ENCODE measurements at regions not wholly inside any gene's neighbourhood (a gene's known extent, or its start where the extent isn't known, plus 50 kb on each side); places are given as distances from the start of the nearest gene placed in this dataset.
"Not testable (repeated sequence)": the region's sequence is repeated elsewhere in the genome, so short reads cannot be mapped to it uniquely, and the experiment has no call there.

DNA sequence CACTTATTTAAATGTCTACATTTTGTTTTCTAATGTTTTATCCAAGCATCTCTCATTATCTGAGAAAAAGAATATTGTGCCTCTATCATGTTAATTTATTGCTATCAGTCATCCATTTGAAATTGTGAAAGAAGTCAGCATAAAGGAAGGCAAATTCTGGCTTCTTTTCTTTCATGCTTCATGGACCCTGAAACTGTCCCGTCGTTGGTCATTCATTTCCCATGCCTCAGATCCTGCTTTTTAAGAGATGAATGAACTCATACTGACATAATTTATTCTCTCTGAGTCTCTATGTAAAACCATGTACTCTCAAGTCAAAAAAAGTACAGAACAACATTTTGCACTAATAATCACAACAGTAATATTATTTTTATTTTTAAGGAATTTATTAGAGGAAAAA lies 2512.0 kb downstream of the PCDH9 start:
- intact Hi-C loops (cut with micrococcal nuclease), result no loop called here

DNA sequence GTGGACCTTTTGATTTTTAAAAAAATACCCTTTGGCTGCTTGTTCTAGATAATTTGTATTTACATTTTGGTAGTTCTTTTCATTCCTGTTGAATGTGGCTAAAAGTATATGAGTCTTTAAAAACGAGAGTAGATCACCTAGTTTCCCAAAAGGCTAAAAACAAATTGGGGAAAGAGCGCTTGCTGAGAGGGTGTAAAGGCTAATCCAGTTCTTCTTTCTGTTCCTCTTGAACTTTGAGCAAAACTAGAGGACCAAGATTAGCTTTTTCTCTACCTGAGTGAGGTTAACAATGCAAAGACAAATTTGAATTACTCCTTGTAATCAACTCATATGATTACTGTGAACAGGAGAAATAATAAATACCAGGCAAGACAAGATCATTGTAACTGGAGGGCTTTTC lies 2513.2 kb downstream of the PCDH9 start:
- intact Hi-C loops (cut with micrococcal nuclease), result no loop called here

DNA sequence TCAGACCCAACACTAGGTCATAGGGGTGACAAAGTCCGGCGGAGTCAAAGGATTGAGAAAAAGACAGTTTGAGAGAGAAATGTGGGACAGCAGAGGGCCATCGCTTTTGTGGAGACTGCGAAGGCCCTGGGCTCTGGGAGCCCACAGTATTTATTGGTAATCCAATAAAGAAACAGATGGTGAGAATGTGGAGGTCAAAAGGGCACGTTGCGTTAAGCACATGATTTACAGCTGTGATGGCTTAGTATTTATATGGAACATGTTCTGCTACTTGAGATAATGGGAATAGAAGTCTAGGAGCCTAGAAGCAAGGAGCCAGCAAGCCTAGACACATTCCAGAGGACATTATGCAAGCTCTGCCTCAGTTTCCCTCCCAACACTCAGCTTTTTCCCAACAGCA lies 2521.1 kb downstream of the PCDH9 start:
- intact Hi-C loops (cut with micrococcal nuclease), result no loop called here

DNA sequence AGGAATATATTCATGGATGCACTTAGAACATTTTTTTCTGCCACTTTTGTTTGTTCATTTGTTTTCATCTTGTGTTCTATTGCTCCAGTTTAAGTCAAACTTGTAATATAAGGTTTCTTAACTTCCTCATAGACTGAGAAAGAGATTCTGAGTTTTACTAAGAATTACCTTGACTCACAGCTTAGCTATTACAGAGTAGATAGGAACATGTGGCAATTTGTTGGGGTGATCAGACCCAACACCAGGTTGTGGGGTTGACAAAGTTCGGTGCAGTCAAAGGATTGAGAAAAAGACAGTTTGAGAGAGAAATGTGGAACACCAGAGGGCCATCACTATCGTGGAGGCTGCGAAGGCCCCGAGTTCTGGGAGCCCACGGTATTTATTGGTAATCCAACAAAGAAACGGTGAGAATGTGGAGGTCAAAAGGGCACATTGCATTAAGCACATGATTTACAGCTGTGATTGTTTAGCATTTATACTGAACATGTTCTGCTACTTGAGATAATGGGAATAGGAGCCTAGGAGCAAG lies 2526.0 kb downstream of the PCDH9 start:
- intact Hi-C loops (cut with micrococcal nuclease), result no loop called here

DNA sequence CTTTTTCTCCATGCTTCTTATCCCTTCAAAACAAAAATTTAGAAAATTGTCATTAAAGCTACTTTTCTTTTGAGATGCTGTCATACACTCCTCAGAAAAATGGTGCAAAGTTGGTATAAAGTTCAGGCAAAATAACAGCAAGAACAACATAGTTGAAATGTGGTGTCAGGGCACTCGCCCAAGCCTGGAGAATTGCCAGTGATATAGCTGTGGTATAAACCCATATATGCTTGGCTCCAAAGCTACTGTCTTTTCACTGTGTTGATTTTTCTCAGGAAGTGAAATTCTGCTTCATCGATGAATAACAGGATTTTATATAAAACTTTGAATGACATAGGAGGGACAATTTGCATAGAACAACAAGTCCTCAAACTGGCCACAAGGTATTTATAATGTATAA lies 2532.9 kb downstream of the PCDH9 start:
- intact Hi-C loops (cut with micrococcal nuclease), result no loop called here

DNA sequence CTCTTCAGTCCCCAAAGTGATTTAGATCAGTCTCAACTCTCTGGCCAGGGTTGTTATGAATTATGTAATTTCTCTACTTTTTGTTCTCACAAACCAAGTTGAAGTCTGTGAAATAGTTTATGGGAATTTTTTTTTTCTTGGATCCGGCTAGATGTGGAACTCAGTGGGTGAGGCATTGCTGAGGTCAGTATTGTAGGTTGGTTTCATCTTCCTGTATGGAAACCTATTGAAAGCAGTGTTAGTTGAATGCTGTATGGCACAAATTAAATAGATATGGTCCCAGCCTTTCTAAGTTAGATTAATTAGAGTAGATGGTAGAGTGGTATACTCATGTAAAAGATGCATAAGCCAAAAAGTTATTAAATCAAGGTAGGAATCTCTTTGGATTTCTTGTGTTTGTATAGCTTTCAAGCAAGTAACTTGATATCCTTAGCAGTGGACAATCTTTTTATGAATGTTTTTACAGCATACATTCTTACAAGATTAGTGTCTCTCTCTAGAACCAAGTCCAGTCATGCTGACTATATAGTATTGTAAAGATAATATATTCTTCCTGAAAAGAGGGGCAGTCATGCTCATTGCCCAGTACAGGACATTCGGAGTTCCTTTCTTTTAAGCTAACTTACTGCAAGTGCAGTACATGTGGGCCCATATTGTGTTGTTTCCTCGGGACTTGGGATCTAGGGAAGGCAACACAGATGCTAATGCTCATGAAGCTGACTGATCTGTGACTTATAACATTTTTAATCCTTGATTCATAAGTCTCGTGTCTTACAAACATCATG lies 2541.1 kb downstream of the PCDH9 start:
- intact Hi-C loops (cut with micrococcal nuclease), result no loop called here

DNA sequence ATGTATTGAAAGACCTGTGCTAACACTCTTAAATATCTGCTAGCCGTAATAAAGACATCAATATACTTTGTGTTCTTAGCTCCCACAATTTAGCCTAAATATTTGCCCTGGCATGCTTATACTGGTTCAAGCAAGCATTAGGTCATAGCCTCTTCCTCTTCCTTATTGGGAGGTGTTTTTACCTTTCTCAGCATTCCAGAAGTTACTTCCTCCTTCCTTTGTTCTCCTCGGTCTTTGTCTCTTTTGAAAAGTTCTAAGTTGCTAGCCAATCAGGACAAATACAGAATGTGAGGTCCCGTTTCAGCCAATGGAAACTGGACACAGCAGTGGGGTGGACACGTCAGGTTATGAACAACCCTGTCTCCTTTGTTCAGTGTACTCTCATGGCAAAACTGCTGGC lies 2543.6 kb downstream of the PCDH9 start:
- intact Hi-C loops (cut with micrococcal nuclease), result not testable (repeated sequence)

DNA sequence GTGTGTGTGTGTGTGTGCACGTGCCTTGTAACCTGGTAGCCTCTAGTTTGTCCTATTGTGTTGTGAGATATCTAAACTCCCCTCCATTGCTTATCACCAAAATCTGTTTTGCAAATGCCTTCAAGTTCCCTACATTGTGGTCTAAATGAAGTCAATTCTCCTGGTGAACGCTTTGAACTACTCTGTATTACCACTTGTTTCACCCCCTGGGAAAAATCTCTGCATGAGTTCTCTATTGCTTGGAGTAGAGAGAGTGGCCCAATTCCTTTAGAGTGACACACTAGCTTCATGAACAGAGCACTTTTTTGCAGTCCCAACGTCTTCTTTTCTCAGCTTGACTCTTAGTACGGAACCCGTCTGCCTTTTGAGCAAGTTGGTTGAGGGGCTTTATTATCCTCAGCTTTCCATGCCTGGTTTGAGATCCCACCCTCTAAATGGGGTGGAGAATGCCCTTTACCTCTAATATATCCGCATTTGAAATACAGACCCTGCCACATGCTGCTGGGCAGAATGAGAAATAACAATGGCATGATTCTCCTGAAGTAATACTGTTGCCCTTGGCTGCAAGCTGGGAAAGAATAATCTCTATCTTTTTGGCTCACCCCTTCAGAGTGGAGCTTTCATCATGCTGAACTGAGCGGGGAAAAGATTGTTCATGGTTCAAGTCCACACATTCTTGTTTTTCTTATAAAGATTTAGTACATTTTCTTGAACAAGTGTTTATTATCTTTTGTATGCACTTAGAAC lies 2545.3 kb downstream of the PCDH9 start:
- intact Hi-C loops (cut with micrococcal nuclease), result no loop called here

DNA sequence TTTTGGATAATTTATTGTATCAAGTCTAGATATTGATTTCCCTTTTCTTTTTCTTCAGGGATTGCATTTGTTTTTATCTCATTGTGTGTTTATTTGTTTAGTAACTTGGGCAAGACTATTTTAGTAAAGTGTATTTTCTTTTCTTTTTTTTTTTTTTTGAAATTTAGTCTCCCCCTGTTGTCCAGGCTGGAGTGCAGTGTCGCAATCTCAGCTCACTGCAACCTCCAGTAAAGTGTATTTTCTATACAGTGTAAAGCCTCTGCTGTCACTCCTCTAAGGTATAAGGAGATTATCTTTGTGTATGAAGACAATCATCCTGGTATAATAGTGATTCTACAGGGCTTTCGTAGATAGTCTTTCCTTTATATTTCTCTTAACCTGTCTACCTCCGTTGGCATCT lies 2546.0 kb downstream of the PCDH9 start:
- intact Hi-C loops (cut with micrococcal nuclease), result no loop called here

DNA sequence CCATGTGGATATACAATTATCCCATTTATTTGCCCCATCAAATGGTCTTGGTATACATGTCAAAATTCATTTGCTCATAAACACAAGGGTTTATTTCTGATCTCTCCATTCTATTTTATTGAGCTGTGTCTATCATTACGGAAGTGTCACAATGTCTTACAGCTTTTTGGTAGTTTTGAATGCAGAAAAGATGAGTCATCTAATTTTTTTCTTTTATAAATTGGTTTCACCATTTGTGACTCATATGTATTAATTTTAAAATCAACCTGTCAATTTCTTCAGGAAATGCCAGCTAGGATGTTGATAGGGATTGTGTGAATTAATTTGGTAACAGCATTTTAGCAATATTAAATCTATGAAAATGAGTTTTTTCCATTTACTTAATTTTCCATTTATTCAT lies 2549.4 kb downstream of the PCDH9 start:
- intact Hi-C loops (cut with micrococcal nuclease), result no loop called here

DNA sequence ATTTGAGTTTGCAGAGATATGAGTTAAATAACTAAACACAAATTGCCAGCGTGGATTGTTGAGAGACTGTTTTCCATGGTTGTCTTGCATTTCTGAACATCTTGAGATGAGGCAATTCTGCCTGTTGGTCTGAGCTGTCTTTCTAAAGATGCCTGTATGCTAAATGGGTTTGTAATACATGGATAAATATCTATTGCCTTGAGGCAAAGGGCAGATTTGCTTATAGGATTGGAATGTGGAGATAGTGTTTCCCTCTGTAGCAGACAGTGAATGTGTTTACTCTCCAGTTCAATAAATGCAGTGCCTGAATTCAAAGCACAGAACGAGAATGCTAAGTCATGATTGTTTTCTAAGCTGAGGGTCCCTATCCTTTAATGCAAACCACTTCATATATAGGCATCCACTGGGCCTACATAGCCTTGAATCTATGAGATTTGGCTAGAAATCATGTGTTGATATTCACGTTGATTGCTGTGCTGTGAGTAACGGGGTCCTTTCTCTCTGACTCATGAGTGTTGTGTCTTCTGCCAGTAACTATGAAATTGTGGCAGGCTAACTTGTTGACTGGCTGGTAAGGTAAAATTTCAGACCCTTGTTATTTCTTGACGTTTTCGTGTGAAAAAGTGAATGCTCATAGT lies 2554.8 kb downstream of the PCDH9 start:
- intact Hi-C loops (cut with micrococcal nuclease), result no loop called here

DNA sequence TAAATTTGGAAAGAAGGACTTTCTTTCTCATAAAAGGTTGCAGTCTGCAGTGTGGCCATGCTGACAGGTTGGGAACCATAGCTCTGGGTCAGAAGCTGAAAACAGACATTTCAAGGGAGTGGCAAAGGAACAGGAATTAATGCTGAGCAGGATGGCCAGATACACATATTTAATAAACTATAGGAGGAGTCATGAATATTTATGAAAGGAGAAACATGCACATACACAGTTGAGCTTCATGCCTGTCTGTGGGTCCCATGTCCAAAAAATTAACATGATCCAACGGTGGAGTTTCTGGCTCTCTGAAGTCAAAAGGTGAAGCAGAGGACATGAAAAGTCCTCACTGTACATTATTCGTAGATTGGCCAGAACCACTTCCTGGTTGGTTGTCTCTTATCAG lies 2556.0 kb downstream of the PCDH9 start:
- intact Hi-C loops (cut with micrococcal nuclease), result no loop called here

DNA sequence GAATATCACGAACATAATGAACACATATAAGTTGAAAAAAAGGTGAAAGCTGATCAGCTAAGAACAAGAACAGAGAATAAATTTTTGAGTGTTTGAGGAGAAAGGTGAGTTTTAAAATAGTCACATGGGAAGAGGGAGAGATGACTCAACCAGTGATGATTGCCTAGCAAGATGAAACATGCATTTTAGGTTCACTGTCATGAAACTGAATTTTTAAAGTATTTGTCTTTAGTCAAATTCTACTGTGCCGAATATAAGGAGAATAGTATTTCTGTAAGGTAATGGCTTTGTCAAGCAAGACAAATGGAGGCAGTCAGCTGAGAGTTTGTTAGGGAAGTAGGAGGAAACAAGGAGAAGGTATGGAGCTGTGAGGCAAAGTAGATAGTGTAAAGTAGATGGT lies 2557.4 kb downstream of the PCDH9 start:
- intact Hi-C loops (cut with micrococcal nuclease), result no loop called here

DNA sequence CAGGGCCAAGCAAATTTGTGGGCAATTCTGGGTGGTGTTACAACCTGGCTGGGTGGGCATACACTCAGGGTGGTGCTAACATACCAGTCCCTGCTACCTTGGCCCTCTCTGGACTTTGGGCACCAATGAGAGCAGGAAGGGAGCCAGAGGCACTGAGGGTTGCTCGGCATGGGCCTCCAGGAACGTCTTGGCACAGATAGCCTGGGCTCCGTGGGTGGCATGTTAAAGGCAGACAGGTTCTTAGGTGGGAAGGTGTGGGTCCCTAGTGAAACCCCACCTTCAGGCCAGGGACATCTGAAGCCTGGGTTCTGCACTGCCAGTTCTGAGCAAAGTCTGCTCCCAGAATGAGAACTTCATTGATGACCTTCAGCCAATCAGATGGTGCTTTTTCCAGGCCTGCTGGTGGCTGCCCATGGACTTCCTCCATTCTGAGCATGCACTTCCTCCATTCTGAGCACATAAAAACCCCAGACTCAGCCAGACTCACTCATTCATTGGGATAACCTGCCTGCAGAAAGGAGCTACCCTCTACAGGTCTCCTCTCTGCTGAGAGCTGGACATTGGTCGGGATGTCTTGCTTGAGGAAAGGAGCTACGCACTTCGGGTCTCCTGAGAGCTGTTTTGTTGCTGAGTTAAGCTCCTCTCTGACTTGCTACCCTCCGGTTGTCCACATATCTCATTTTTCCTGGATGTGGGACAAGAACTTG lies 2567.1 kb downstream of the PCDH9 start:
- intact Hi-C loops (cut with micrococcal nuclease), result no loop called here

DNA sequence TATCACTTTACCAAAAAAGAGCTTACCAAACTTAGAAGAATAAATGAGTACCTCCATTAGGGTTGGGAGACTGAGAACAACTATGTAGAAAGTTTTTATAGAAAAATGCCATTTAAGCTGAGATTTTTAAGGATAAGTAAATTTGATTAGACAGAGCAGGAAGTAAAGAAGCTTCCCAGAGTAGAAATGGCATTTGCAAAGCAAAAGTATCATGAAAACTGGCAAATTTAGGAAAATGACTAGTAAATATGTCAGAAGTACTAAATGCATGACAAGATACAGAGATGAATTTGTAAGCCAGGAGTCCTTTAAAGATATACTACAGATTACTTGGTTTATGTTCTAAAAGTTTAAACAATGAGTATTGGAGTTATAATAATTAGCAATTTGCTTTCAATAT lies 2581.8 kb downstream of the PCDH9 start:
- intact Hi-C loops (cut with micrococcal nuclease), result no loop called here

DNA sequence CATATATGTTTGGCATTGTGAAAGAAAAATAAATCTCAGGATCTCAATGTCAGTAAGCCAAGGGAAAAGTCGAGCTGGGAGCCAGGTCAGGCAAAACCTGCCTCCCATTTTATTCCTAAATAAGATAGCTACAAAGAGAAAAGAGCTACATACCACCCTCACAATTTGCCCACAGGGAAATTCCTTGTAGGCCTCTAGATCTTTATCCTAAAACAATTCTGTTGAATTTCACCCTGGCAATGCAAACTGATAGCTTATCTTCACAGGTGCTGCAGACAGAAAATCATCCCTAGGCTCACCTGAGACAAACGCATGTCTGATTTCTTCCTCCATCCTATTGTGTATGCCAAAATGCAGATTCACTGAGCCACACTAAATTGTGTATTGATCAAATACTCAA lies 2587.1 kb downstream of the PCDH9 start:
- intact Hi-C loops (cut with micrococcal nuclease), result no loop called here

DNA sequence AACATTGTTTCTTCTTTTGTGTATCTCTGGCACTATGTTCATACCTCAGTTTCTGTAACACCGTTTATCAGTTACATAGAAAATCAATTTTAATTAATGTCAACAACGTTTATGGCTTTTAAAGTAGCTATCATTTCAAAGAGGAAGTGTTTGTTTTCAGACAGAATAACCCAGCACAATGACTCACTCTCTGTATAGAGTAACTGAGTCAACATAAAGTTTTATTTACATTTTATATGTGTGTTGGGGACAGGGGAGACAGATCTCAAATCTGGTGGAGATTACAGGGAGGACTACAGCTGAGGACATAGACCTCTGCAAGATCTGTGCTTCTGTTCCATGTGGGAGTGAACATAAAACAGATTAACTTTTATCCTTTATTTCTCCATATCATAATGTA lies 2590.1 kb downstream of the PCDH9 start:
- intact Hi-C loops (cut with micrococcal nuclease), result no loop called here

DNA sequence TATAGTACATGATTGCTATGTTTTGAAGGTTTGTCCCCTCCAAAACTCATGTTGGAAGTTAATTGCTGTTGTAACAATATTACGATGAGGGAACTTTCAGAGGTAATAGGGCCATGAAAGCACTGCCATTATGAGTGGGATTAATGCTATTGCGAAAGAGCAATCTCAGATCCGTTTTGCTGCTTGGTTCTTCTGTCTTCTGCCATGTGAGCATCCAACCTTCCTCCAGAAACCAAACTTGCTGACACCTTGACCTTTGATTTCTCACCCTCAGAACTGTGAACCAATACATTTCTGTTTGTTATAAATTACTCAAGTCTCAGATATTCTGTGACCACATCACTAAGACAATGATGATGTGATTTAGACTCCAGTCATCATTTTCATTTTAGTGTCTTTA lies 2590.9 kb downstream of the PCDH9 start:
- intact Hi-C loops (cut with micrococcal nuclease), result no loop called here

DNA sequence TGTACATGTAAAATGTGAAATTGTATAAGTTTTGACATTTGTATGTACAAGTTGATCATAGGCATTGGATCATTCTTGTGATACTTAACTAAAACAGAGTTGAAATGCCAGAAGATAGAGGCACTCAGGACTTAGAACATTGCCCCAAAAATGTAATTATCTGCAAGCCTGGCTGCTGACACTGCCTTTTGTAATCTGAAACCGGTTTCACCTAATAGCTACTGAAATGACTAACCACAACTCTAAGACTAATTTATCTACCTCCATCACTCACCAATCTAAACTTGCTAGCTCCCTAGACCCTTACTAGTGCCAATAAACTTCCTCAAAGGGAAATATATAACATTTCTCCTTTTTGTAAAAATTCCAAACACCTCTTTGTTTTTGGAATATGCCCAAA lies 2596.2 kb downstream of the PCDH9 start:
- intact Hi-C loops (cut with micrococcal nuclease), result no loop called here

DNA sequence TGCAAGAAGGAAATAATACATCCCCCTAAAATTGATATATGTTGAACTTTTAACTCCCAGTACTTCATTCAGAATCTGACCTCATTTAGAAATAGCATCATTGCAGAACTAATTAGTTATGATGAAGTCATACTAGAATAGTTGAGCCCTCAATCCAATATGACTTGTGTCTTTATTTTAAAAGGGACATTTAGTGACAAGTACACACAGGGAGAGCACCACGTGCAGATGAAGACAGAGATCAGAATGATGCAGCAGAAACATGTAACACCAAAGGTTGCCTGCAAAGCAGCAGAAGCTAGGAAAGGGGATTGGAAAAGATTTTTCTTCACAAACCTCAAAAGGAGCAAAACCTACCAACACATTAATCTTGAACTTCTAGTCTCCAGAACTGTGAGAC lies 2602.5 kb downstream of the PCDH9 start:
- intact Hi-C loops (cut with micrococcal nuclease), result no loop called here

DNA sequence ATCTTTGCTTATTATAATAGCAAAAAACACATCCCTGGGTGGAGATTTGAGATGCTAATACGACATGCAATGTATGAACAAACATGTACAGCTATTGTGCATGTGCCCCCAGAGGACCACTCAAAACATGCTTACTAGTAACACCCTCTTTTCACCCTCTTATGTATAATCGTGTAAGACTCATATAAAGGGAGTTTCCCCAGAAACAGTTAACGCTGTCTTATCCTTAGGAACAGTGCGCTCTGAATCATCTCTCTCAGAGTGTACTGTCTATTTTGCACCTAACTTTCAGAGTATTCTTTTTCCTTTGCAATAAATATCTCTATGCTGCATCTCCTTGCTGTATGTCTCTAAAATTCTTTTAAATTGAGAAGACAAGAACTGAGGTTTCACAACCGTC lies 2604.0 kb downstream of the PCDH9 start:
- intact Hi-C loops (cut with micrococcal nuclease), result no loop called here

DNA sequence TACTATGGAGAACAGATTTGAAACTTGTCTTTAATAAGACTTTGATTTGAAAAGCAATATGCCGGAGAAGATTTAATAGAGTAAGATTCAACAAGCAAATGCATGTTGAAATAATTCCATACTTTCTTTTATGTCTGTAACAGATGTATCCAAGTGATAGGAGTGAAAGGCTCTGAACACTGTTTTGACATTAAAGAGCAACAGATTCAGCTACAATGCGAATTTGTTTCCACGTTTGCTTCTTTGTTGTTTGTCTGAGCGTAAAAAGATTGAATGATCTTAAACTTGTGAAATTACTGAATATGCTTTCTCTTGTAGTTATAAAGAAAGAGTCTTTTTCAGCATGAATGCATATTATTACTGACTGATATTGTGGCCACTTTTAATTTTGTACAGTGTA lies 2612.9 kb downstream of the PCDH9 start:
- intact Hi-C loops (cut with micrococcal nuclease), result no loop called here

Data from T-helper 1 cell treated with Interleukin-12 subunit alpha and Interleukin-12 subunit beta and Interleukin-4 antibody, amounts not matched to agents 30 ng/mL and 1 ng/mL, for 36 hours (primary cell).